HUDEP-2 (cell line): ENCODE measurements at regions not wholly inside any gene's neighbourhood (a gene's known extent, or its start where the extent isn't known, plus 50 kb on each side); places are given as distances from the start of the nearest gene placed in this dataset.

Experiments
- DNase-seq, 76 experiments: peaks; one replicate each; lab custom pipeline; 2025; ENCODE audit not compliant: unreplicated experiment in 76 of 76; lab: John Stamatoyannopoulos, UW

DNA sequence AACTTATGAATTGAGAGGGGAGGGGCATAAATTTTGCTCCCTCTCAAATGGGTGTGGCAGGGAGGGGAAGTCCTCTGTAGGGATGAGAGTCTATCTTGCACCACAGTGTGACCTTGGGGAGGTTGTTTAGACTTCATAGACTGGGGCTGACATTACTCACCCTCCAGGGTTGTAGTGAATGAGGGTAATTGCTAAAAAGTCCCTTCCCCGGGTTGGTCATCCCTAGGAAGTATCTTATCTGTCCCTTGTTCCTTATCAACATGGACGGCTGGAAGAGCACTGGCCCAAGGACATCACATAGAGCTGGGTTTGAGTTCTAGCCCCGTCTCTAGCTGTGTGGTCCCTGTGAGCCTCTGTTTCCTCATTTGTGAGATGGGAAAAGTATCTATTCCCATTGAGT is 52.4 kb upstream of the SLC2A1 start:
- DNase-seq = peak in 4 of 76 experiments; percentile 2 to 18 (median 11)

DNA sequence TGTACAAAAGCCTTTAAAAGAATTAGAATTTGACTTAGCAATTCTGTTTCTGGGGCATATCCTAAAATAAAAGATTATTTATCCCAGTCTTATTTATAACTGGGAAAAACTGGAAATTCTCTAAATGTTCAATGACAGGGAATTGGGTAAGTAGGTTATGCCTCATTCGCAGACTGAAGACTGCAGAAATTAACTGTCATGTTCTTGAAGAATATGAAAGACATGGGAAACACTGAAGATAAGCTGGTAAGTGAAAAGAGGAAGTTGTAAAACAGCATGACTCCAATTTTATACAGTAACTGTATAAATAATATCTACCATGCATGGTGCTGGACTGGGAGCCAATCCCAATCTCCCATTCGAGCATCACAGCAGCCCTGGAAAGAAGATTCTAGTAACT is 50.6 kb upstream of the SLC2A1 start:
- peak in 15 of 76 experiments; percentile 11 to 49 (median 29) for DNase-seq

DNA sequence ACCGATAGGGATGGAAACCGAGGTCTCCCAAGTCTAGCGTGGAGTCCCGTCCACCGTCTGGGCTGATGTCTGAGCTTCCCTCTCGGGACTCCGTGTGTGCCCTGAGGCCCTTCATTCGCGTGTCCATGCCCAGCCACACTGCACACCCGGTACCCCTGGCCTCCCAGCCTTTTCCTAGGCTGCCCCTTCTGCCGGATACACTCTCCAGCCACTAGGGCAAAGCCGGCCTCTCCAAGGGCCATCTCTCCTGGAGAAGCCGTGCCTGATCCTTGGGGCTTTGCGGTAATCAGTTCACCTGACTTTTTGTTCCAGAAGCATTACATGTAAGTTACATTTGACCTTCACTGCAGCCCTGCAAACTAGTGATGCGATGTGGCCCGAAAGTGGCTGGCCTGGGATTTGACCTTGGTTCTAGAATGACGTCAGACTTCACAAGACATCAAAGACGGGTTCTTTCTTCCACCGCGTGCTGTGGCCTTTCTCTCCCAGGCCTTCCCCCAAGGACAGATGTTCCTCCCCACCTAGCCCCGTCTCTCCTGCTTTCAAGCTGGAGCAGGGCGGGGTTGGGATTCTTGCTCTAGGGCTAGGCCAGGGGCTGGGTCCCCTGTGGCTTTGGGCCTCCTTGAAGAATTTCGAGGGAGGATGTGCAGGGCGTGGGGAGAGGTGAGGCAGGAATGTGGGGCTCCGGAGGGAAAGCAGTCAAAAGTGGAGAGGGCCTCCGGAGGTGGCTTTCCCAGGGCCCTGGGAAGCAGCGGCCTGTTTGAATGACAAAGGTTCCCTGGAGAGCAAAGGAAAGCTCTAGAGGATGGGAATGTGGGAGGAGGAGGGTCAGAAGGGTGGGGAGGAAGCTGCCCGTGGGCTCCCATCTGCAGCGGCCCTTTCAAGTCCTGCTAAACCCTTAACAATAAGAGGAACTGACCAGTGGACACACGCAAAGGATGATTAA is 49.7 kb upstream of the SLC2A1 start:
- DNase-seq = peak in 1 of 76 experiments; percentile 8
